ENCODE measurements at regions not wholly inside any gene's neighbourhood (a gene's known extent, or its start where the extent isn't known, plus 50 kb on each side); places are given as distances from the start of the nearest gene placed in this dataset.

DNA sequence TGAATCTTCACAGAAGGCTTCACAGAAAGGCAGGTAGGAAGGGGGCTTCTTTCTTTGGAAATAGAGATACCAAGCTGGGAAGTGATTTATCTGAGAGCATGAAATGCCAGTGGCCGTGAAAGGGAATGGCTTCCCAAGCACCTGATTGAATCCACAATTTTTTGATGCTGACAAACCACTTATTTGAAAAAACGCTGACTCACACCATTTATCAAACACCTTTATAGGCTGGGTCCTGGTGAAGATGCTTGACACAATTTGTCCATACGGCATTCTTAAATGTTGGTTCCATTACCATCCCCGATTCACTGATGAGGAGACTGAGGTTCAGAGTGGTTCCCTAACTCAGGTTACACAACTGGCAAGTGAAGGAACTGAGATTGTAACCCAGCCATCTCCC, 64.1 kb upstream of the POMGNT2 start:
- POLR2A ChIA-PET: no interaction called here
- CTCF ChIA-PET: no interaction called here
- H3K4me2 ChIP-seq: no peak overlapping the region
- no peak overlapping the region for H3K4me3 ChIP-seq
- DNase-seq (ENCODE audit: low read depth in 1 of 2, low spot score in 1 of 2) (no peak), ATAC-seq (no peak), FAIRE-seq (no peak)
- WGBS (ENCODE audit: missing lambda C conversion rate): 59% methylated on average over 4 of the region's 4 CpGs
- TF ChIP-seq MAFK (IDR thresholded peaks at IDR 0.05; ENCODE audit: partially characterized antibody) (peak; percentile 81), ZFP36 (IDR thresholded peaks at IDR 0.05; ENCODE audit: borderline replicate concordance, partially characterized antibody) (no peak), MAZ (IDR thresholded peaks at IDR 0.05; ENCODE audit: borderline replicate concordance, low read depth, low read length) (no peak), HOXB13 (CRISPR knock-in tag; IDR thresholded peaks at IDR 0.05; ENCODE audit: low read depth) (no peak), RNF2 (IDR thresholded peaks at IDR 0.05; ENCODE audit: borderline replicate concordance, low read depth) (no peak)
- TF ChIP-seq, protein P1, sequence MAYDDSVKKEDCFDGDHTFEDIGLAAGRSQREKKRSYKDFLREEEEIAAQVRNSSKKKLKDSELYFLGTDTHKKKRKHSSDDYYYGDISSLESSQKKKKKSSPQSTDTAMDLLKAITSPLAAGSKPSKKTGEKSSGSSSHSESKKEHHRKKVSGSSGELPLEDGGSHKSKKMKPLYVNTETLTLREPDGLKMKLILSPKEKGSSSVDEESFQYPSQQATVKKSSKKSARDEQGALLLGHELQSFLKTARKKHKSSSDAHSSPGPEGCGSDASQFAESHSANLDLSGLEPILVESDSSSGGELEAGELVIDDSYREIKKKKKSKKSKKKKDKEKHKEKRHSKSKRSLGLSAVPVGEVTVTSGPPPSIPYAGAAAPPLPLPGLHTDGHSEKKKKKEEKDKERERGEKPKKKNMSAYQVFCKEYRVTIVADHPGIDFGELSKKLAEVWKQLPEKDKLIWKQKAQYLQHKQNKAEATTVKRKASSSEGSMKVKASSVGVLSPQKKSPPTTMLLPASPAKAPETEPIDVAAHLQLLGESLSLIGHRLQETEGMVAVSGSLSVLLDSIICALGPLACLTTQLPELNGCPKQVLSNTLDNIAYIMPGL (CRISPR knock-in tag; IDR thresholded peaks at IDR 0.05; ENCODE audit: borderline replicate concordance): no peak
- TF ChIP-seq, protein P2, sequence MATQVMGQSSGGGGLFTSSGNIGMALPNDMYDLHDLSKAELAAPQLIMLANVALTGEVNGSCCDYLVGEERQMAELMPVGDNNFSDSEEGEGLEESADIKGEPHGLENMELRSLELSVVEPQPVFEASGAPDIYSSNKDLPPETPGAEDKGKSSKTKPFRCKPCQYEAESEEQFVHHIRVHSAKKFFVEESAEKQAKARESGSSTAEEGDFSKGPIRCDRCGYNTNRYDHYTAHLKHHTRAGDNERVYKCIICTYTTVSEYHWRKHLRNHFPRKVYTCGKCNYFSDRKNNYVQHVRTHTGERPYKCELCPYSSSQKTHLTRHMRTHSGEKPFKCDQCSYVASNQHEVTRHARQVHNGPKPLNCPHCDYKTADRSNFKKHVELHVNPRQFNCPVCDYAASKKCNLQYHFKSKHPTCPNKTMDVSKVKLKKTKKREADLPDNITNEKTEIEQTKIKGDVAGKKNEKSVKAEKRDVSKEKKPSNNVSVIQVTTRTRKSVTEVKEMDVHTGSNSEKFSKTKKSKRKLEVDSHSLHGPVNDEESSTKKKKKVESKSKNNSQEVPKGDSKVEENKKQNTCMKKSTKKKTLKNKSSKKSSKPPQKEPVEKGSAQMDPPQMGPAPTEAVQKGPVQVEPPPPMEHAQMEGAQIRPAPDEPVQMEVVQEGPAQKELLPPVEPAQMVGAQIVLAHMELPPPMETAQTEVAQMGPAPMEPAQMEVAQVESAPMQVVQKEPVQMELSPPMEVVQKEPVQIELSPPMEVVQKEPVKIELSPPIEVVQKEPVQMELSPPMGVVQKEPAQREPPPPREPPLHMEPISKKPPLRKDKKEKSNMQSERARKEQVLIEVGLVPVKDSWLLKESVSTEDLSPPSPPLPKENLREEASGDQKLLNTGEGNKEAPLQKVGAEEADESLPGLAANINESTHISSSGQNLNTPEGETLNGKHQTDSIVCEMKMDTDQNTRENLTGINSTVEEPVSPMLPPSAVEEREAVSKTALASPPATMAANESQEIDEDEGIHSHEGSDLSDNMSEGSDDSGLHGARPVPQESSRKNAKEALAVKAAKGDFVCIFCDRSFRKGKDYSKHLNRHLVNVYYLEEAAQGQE (IDR thresholded peaks at IDR 0.05): no peak
- H3K4me1 ChIP-seq: no peaks in the 10 kb centered on the region
- H3K9me3 ChIP-seq: 0 out of 3 replicates have a peak, but pooled peaks cover 3% of the 10 kb centered on the region
- no peak overlapping the region for H3K27ac ChIP-seq

DNA sequence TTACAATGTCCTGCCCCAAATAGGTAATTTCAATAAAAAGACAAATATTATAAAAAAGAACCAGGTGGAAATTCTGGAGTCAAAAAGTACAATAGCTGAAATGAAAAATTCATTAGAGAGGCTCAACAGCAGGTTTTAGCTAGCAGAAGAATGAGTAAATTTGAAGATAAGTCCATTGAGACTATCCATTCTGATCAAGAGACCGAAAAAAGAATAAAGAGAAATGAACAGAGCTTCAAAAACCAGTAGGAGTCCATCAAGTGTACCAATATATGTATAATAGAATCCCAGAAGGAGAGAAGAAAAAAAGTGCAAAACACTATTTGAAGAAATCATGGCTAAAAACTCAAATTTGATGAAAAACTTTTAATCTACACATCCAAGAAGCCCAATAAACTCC, 60.5 kb upstream of the POMGNT2 start:
- CTCF ChIA-PET: interaction anchor here (1.0 to 2.7 kb wide), 2 partner anchors 10 to 204 kb away, joined by 4 to 9 read pairs; no protein-coding TSS in a partner anchor
- TF ChIP-seq KDM1A (IDR thresholded peaks at IDR 0.05; ENCODE audit: low read depth) (no peak), ZSCAN20 (CRISPR knock-in tag; IDR thresholded peaks at IDR 0.05) (no peak), HOXB13 (CRISPR knock-in tag; IDR thresholded peaks at IDR 0.05; ENCODE audit: low read depth) (no peak), TFCP2L1 (CRISPR knock-in tag; IDR thresholded peaks at IDR 0.05) (no peak), SMC3 (IDR thresholded peaks at IDR 0.05) (no peak), JUN (IDR thresholded peaks at IDR 0.05) (no peak)
- TF ChIP-seq, protein P3, sequence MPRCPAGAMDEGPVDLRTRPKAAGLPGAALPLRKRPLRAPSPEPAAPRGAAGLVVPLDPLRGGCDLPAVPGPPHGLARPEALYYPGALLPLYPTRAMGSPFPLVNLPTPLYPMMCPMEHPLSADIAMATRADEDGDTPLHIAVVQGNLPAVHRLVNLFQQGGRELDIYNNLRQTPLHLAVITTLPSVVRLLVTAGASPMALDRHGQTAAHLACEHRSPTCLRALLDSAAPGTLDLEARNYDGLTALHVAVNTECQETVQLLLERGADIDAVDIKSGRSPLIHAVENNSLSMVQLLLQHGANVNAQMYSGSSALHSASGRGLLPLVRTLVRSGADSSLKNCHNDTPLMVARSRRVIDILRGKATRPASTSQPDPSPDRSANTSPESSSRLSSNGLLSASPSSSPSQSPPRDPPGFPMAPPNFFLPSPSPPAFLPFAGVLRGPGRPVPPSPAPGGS (IDR thresholded peaks at IDR 0.05): no peak
- 0% methylated on average over 1 of the region's 1 CpG for WGBS (ENCODE audit: missing lambda C conversion rate)

DNA sequence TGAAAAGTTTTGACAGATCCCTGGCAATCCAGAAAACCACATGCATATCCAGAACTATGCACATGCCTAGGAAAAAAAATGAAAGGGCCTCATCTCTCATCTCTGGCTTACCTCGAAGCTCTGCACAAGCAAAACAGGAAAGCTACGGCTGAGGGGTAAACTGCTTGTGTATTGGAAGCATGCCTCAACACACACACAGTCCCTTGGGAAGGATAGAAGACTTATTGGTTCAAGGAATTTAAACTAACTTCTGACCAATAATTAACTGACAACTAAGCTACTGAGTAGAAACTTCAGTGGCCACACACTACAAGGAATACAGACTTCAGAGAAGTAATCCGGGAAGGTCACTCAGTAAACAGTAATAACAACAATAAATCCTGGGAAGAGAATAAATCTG, 59.9 kb upstream of the POMGNT2 start:
- no peak for ATAC-seq
- Histone ChIP-seq H3K4me2 (no peak overlapping the region), H3K4me1 (no peaks in the 10 kb centered on the region), H3K27ac (no peak overlapping the region), H3K4me3 (no peak overlapping the region), H3K9me3 (0 out of 3 replicates have a peak, but pooled peaks cover 3% of the 10 kb centered on the region)
- ChIA-PET POLR2A (no interaction called here), CTCF (interaction anchor here (1.0 to 2.7 kb wide), 3 partner anchors 10 to 204 kb away, joined by 3 to 9 read pairs (median 4); no protein-coding TSS in a partner anchor)
- TF ChIP-seq POLR2A (IDR thresholded peaks at IDR 0.05; ENCODE audit: low read length) (no peak), HOXA7 (CRISPR knock-in tag; IDR thresholded peaks at IDR 0.05) (no peak), CBX8 (IDR thresholded peaks at IDR 0.05) (no peak), MAZ (IDR thresholded peaks at IDR 0.05; ENCODE audit: borderline replicate concordance, low read depth, low read length) (no peak), EHF (CRISPR knock-in tag; IDR thresholded peaks at IDR 0.05) (no peak), FOSB (CRISPR knock-in tag; IDR thresholded peaks at IDR 0.05) (no peak), SREBF2 (IDR thresholded peaks at IDR 0.05) (no peak), NR3C1 (IDR thresholded peaks at IDR 0.05) (no peak), NPAS2 (CRISPR knock-in tag; IDR thresholded peaks at IDR 0.05; ENCODE audit: borderline replicate concordance) (no peak), CBX2 (IDR thresholded peaks at IDR 0.05; ENCODE audit: borderline replicate concordance, low read depth) (no peak)
- TF ChIP-seq, protein P4, sequence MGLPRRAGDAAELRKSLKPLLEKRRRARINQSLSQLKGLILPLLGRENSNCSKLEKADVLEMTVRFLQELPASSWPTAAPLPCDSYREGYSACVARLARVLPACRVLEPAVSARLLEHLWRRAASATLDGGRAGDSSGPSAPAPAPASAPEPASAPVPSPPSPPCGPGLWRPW (IDR thresholded peaks at IDR 0.05): no peak
- TF ChIP-seq, protein P5, sequence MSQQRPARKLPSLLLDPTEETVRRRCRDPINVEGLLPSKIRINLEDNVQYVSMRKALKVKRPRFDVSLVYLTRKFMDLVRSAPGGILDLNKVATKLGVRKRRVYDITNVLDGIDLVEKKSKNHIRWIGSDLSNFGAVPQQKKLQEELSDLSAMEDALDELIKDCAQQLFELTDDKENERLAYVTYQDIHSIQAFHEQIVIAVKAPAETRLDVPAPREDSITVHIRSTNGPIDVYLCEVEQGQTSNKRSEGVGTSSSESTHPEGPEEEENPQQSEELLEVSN (IDR thresholded peaks at IDR 0.05; ENCODE audit: borderline replicate concordance, low read depth): no peak
- no peak for FAIRE-seq
- DNase-seq (ENCODE audit: low read depth in 1 of 2, low spot score in 1 of 2): no peak
- WGBS (ENCODE audit: missing lambda C conversion rate): 41% methylated on average over 3 of the region's 3 CpGs

More for the DNA sequence above, 60.5 kb upstream of the POMGNT2 start:
- Histone ChIP-seq H3K27ac (no peak overlapping the region), H3K9me3 (0 out of 3 replicates have a peak, but pooled peaks cover 3% of the 10 kb centered on the region), H3K4me1 (no peaks in the 10 kb centered on the region), H3K4me2 (no peak overlapping the region), H3K4me3 (no peak overlapping the region)
- POLR2A ChIA-PET: no interaction called here
- FAIRE-seq: no peak
- DNase-seq (ENCODE audit: low read depth in 1 of 2, low spot score in 1 of 2): no peak
- no peak for ATAC-seq

All from A549 (cell line).